Loucy (cell line): ENCODE measurements at regions not wholly inside any gene's neighbourhood (a gene's known extent, or its start where the extent isn't known, plus 50 kb on each side); places are given as distances from the start of the nearest gene placed in this dataset.
"Not testable (repeated sequence)": the region's sequence is repeated elsewhere in the genome, so short reads cannot be mapped to it uniquely, and the experiment has no call there.

Experiments
- H2AFZ ChIP-seq: fragments of 200-600 bp; sonication (generic); 2 replicates; pipeline ENCODE4 v1.6.0; 2016; ENCODE audit warnings: antibody characterized with exemption, mild to moderate bottlenecking, low read length, moderate library complexity
- H3F3A ChIP-seq: fragments of 200-600 bp; 2 replicates; pipeline ENCODE4 v1.6.0; 2016; ENCODE audit warnings: antibody characterized with exemption, low read depth, mild to moderate bottlenecking
- H3K27me3 ChIP-seq: fragments of 200-600 bp; sonication (generic); 2 replicates; pipeline ENCODE4 v1.6.1; 2014; ENCODE audit warnings: low read length, mild to moderate bottlenecking; ENCODE audit not compliant: insufficient read depth, poor library complexity, severe bottlenecking
- H3K36me3 ChIP-seq: fragments of 200-600 bp; sonication (generic); 2 replicates; pipeline ENCODE4 v1.6.1; 2016; ENCODE audit warnings: low read length; ENCODE audit not compliant: insufficient read depth
- H3K4me1 ChIP-seq: fragments of 200-600 bp; sonication (generic); 2 replicates; pipeline ENCODE4 v1.5.1; 2014; ENCODE audit warnings: low read length, mild to moderate bottlenecking; ENCODE audit not compliant: insufficient read depth, poor library complexity, severe bottlenecking
- H3K4me2 ChIP-seq: fragments of 200-600 bp; sonication (generic); 2 replicates; pipeline ENCODE4 v1.6.0; 2014; ENCODE audit warnings: antibody characterized with exemption, low read length, low read depth, mild to moderate bottlenecking; ENCODE audit not compliant: poor library complexity, severe bottlenecking
- H3K4me3 ChIP-seq: fragments of 200-600 bp; sonication (generic); 2 replicates; pipeline ENCODE4 v1.5.1; 2014; ENCODE audit warnings: low read length, mild to moderate bottlenecking, mixed read lengths; ENCODE audit not compliant: poor library complexity, severe bottlenecking
- H3K79me2 ChIP-seq: fragments of 200-600 bp; sonication (generic); 2 replicates; pipeline ENCODE4 v1.6.1; 2014; ENCODE audit warnings: low read length; ENCODE audit not compliant: insufficient read depth
- H3K9ac ChIP-seq: fragments of 200-600 bp; sonication (generic); 2 replicates; pipeline ENCODE4 v1.6.0; 2014; ENCODE audit warnings: mild to moderate bottlenecking, low read depth, low read length, moderate library complexity; ENCODE audit not compliant: poor library complexity, severe bottlenecking
- H3K9me2 ChIP-seq: fragments of 200-600 bp; sonication (generic); replicated peaks from 2 replicates; pipeline ENCODE4 v1.6.1; 2016; ENCODE audit warnings: low read depth, low read length, mixed read lengths
- H3K9me3 ChIP-seq: fragments of 200-600 bp; sonication (generic); 2 replicates; pipeline ENCODE4 v1.6.1; 2014; ENCODE audit warnings: mild to moderate bottlenecking, antibody characterized with exemption, low read length, low read depth; ENCODE audit not compliant: insufficient read depth
- H4K20me1 ChIP-seq: fragments of 200-600 bp; sonication (generic); 2 replicates; pipeline ENCODE4 v1.6.0; 2014; ENCODE audit warnings: antibody characterized with exemption, low read length, mild to moderate bottlenecking; ENCODE audit not compliant: insufficient read depth, poor library complexity, severe bottlenecking
- EZH2phosphoT487 ChIP-seq: fragments of 200-600 bp; IDR thresholded peaks from 2 replicates; pipeline ENCODE4 v1.6.1; 2018; ENCODE audit warnings: antibody characterized with exemption, mild to moderate bottlenecking, moderate library complexity, borderline replicate concordance
- TF ChIP-seq, protein P1 (sequence below): fragments of 200-600 bp; sonication (generic); conservative IDR thresholded peaks from 2 replicates; pipeline ENCODE4 v1.5.1; 2014; ENCODE audit warnings: mild to moderate bottlenecking, antibody characterized with exemption, low read length

GRCh38 chr12:119931402-119931801 is 54.3 kb upstream of the CIT start:
- H3K79me2 ChIP-seq: no peaks in the 10 kb centered on the region
- TF ChIP-seq EZH2phosphoT487: no peak
- TF ChIP-seq, protein P1, sequence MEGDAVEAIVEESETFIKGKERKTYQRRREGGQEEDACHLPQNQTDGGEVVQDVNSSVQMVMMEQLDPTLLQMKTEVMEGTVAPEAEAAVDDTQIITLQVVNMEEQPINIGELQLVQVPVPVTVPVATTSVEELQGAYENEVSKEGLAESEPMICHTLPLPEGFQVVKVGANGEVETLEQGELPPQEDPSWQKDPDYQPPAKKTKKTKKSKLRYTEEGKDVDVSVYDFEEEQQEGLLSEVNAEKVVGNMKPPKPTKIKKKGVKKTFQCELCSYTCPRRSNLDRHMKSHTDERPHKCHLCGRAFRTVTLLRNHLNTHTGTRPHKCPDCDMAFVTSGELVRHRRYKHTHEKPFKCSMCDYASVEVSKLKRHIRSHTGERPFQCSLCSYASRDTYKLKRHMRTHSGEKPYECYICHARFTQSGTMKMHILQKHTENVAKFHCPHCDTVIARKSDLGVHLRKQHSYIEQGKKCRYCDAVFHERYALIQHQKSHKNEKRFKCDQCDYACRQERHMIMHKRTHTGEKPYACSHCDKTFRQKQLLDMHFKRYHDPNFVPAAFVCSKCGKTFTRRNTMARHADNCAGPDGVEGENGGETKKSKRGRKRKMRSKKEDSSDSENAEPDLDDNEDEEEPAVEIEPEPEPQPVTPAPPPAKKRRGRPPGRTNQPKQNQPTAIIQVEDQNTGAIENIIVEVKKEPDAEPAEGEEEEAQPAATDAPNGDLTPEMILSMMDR: no peak
- H3F3A ChIP-seq: no peaks in the 10 kb centered on the region
- no peaks in the 10 kb centered on the region for H3K9me2 ChIP-seq
- no peaks in the 10 kb centered on the region for H4K20me1 ChIP-seq
- no peak overlapping the region for H3K4me2 ChIP-seq
- H3K9ac ChIP-seq: no peak overlapping the region
- H3K9me3 ChIP-seq: no peaks in the 10 kb centered on the region
- no peak overlapping the region for H3K4me3 ChIP-seq
- H3K36me3 ChIP-seq: no peaks in the 10 kb centered on the region
- H2AFZ ChIP-seq: no peak overlapping the region
- H3K27me3 ChIP-seq: no peaks in the 10 kb centered on the region
- no peaks in the 10 kb centered on the region for H3K4me1 ChIP-seq

DNA sequence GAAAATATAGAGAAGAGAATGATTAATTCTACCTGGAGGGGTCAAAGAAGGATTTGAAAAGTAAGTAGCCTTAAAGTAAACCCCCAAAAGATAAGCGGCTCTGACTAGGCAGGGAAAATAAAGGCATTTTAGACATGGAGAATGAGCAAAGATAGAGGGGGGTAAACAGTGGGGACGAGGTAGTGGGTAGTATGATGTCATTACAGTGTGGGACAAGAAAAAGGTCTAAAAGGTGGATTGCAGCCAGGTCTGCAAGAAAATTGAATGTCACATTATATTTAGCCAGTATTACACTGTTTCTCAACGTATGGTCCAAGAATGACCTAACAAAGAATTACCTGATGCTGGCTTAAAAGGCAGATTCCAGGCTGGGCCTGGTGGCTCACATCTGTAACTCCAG is 55.8 kb upstream of the CIT start:
- Histone ChIP-seq H3K4me2 (no peak overlapping the region), H4K20me1 (no peaks in the 10 kb centered on the region), H3K27me3 (no peaks in the 10 kb centered on the region), H3K36me3 (no peaks in the 10 kb centered on the region), H3K9me2 (no peaks in the 10 kb centered on the region), H2AFZ (no peak overlapping the region), H3K79me2 (no peaks in the 10 kb centered on the region), H3F3A (no peaks in the 10 kb centered on the region), H3K4me3 (no peak overlapping the region), H3K9me3 (no peaks in the 10 kb centered on the region), H3K9ac (no peak overlapping the region), H3K4me1 (no peaks in the 10 kb centered on the region)
- TF ChIP-seq EZH2phosphoT487: no peak
- TF ChIP-seq, protein P1: no peak

DNA sequence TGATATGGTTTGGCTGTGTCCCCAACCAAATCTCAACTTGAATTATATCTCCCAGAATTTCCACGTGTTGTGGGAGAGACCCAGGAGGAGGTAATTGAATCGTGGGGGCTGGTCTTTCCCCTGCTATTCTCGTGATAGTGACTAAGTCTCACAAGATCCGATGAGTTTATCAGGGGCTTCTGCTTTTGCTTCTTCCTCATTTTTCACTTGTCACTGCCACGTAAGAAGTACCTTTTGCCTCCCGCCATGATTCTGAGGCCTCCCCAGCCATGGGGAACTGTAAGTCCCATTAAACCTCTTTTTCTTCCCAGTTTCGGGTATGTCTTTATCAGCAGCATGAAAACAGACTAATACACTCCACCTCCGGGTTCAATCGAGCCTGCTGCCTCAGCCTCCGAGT is 54.3 kb upstream of the BICDL1 start:
- H3K27me3 ChIP-seq, H3F3A ChIP-seq, H3K9ac ChIP-seq: not testable (repeated sequence)

DNA sequence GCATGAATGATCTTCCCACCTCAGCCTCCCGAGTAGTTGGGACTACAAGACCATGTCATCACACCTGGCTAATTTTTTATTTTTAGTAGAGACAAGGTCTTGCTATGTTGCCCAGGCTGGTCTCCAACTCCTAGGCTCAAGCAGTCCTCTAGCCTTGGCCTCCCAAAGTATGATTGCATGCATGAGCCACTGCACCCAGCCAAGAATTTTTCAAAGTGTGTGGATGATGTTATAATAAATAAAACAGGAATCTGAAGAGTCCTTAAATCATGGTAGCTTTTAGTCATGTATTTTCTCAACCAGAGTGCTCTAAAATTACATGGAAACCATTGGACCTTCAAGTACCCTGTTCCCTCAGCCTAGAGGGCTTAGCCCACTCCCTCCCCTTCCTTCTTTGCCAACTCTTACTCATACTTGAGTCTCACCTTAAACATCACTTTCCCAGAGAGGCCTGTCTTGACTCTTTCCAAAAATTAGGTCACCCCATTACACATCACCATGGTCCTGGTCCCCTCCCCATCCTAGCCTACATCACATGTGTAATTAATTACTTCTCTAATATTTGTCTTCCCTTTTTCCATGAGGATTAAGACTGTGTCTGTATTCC is 52.2 kb upstream of the BICDL1 start:
- TF ChIP-seq EZH2phosphoT487: no peak
- H3K4me3 ChIP-seq: no peak overlapping the region

More for the DNA sequence above, 54.3 kb upstream of the BICDL1 start:
- not testable (repeated sequence) for H3K4me2 ChIP-seq, H3K4me1 ChIP-seq, H4K20me1 ChIP-seq, H2AFZ ChIP-seq, H3K9me2 ChIP-seq, H3K36me3 ChIP-seq, H3K79me2 ChIP-seq, H3K4me3 ChIP-seq, H3K9me3 ChIP-seq

More for the DNA sequence above, 52.2 kb upstream of the BICDL1 start:
- H3K79me2 ChIP-seq: no peaks in the 10 kb centered on the region
- H3K9ac ChIP-seq: no peak overlapping the region
- no peaks in the 10 kb centered on the region for H4K20me1 ChIP-seq
- no peak overlapping the region for H3K4me2 ChIP-seq
- no peaks in the 10 kb centered on the region for H3K27me3 ChIP-seq
- no peaks in the 10 kb centered on the region for H3K9me3 ChIP-seq
- H3K9me2 ChIP-seq: no peaks in the 10 kb centered on the region
- H3K36me3 ChIP-seq: no peaks in the 10 kb centered on the region
- H3K4me1 ChIP-seq: no peaks in the 10 kb centered on the region
- H2AFZ ChIP-seq: no peak overlapping the region
- no peaks in the 10 kb centered on the region for H3F3A ChIP-seq
